Neural cell (in vitro differentiated cells): ENCODE measurements at regions not wholly inside any gene's neighbourhood (a gene's known extent, or its start where the extent isn't known, plus 50 kb on each side); places are given as distances from the start of the nearest gene placed in this dataset.

Experiments
- H2AFZ ChIP-seq: fragments of 200-600, 300-800 bp; sonication (generic), shearing (Covaris generic); 2 replicates; pipeline ENCODE4 v1.6.0; 2014; ENCODE audit warnings: low read depth, mild to moderate bottlenecking, antibody characterized with exemption, low read length, moderate library complexity
- H3F3A ChIP-seq: fragments of 200-600 bp; shearing (Covaris generic); 2 replicates; pipeline ENCODE4 v1.6.1; 2016; ENCODE audit warnings: mild to moderate bottlenecking, moderate library complexity, mixed read lengths, antibody characterized with exemption, low read length; ENCODE audit not compliant: insufficient read depth, poor library complexity, severe bottlenecking
- H3K27ac ChIP-seq: fragments of 200-600, 300-800 bp; sonication (generic), shearing (Covaris generic); 2 replicates; pipeline ENCODE4 v1.5.1; 2014; ENCODE audit warnings: mild to moderate bottlenecking, low read length, moderate library complexity
- H3K27me3 ChIP-seq: fragments of 300-800, 200-600 bp; sonication (generic), shearing (Covaris generic); 2 replicates; pipeline ENCODE4 v1.6.0; 2014; ENCODE audit warnings: mild to moderate bottlenecking, low read depth, low read length, moderate library complexity; ENCODE audit not compliant: insufficient read depth
- H3K36me3 ChIP-seq: fragments of 300-800, 200-600 bp; sonication (generic), shearing (Covaris generic); 2 replicates; pipeline ENCODE4 v1.5.1; 2014; ENCODE audit warnings: mild to moderate bottlenecking, antibody characterized with exemption, low read length, moderate library complexity; ENCODE audit not compliant: insufficient read depth
- H3K4me2 ChIP-seq: fragments of 300-800, 200-600 bp; sonication (generic), shearing (Covaris generic); 2 replicates; pipeline ENCODE4 v1.6.0; 2014; ENCODE audit warnings: mild to moderate bottlenecking, low read length
- H3K4me3 ChIP-seq: fragments of 300-800, 200-600 bp; sonication (generic), shearing (Covaris generic); 2 replicates; pipeline ENCODE4 v1.5.1; 2014; ENCODE audit warnings: mild to moderate bottlenecking, low read length, moderate library complexity
- H3K79me2 ChIP-seq: fragments of 200-600 bp; shearing (Covaris generic); replicated peaks from 2 replicates; pipeline ENCODE4 v1.6.0; 2014; ENCODE audit warnings: mild to moderate bottlenecking, low read length, moderate library complexity; ENCODE audit not compliant: insufficient read depth
- H3K9ac ChIP-seq: fragments of 300-800, 200-600 bp; sonication (generic), shearing (Covaris generic); 2 replicates; pipeline ENCODE4 v1.6.1; 2016; ENCODE audit warnings: mild to moderate bottlenecking, low read length, mixed read lengths
- H3K9me2 ChIP-seq: fragments of 200-600 bp; shearing (Covaris generic); 2 replicates; pipeline ENCODE4 v1.6.1; 2016; ENCODE audit warnings: mild to moderate bottlenecking, low read length, mixed read lengths; ENCODE audit not compliant: insufficient read depth
- H3K9me3 ChIP-seq: fragments of 200-600, 300-800 bp; sonication (generic), shearing (Covaris generic); 2 replicates; pipeline ENCODE4 v1.6.1; 2016; ENCODE audit warnings: mild to moderate bottlenecking, mixed run types, low read length, moderate library complexity, mixed read lengths
- H4K20me1 ChIP-seq: fragments of 200-600 bp; shearing (Covaris generic); 2 replicates; pipeline ENCODE4 v1.6.1; 2016; ENCODE audit warnings: mild to moderate bottlenecking, mixed run types; ENCODE audit not compliant: insufficient read depth
- CTCF ChIP-seq: fragments of 450-650 bp; IDR thresholded peaks from 2 replicates; pipeline ENCODE4 v1.5.1; 2014; ENCODE audit warnings: antibody characterized with exemption, mild to moderate bottlenecking, moderate library complexity; ENCODE audit not compliant: poor library complexity, severe bottlenecking
- EP300 ChIP-seq: fragments of 450-650 bp; conservative IDR thresholded peaks from 2 replicates; pipeline ENCODE4 v1.6.1; 2014; ENCODE audit warnings: antibody characterized with exemption, mild to moderate bottlenecking, moderate library complexity; ENCODE audit not compliant: poor library complexity, severe bottlenecking
- EZH2 ChIP-seq: fragments of 200-600, 300-800 bp; shearing (Covaris generic), sonication (generic); IDR thresholded peaks from 2 replicates; pipeline ENCODE4 v1.6.1; 2014; ENCODE audit warnings: antibody characterized with exemption, low read length, borderline replicate concordance, mild to moderate bottlenecking; ENCODE audit not compliant: insufficient read depth, poor library complexity, severe bottlenecking
- MXI1 ChIP-seq: fragments of 450-650 bp; conservative IDR thresholded peaks from 2 replicates; pipeline ENCODE4 v1.6.1; 2014; ENCODE audit warnings: antibody characterized with exemption, mild to moderate bottlenecking; ENCODE audit not compliant: poor library complexity, severe bottlenecking
- POLR2AphosphoS5 ChIP-seq: IDR thresholded peaks from 2 replicates; pipeline ENCODE4 v1.6.1; 2012
- RAD21 ChIP-seq: fragments of 450-650 bp; conservative IDR thresholded peaks from 2 replicates; pipeline ENCODE4 v1.6.1; 2014; ENCODE audit warnings: antibody characterized with exemption, mild to moderate bottlenecking, moderate library complexity
- REST ChIP-seq: IDR thresholded peaks from 2 replicates; pipeline ENCODE4 v1.6.1; 2012; ENCODE audit warnings: borderline replicate concordance
- SMC3 ChIP-seq: fragments of 450-650 bp; conservative IDR thresholded peaks from 2 replicates; pipeline ENCODE4 v1.6.1; 2014; ENCODE audit warnings: antibody characterized with exemption, mild to moderate bottlenecking, moderate library complexity; ENCODE audit not compliant: poor library complexity
- TAF1 ChIP-seq: IDR thresholded peaks from 2 replicates; pipeline ENCODE4 v1.6.1; 2012; ENCODE audit warnings: low read depth

GRCh38 chr17:5669191-5669590 is 84.9 kb upstream of the NLRP1 start:
- H3K79me2 ChIP-seq: no peaks in the 10 kb centered on the region
- TF ChIP-seq POLR2AphosphoS5 (no peak), SMC3 (no peak), REST (no peak), RAD21 (no peak), EP300 (no peak), MXI1 (no peak), CTCF (no peak), EZH2 (no peak), TAF1 (no peak)
- no peak overlapping the region for H3K4me3 ChIP-seq
- no peaks in the 10 kb centered on the region for H3K36me3 ChIP-seq
- no peaks in the 10 kb centered on the region for H3F3A ChIP-seq
- H3K4me2 ChIP-seq: no peak overlapping the region
- no peaks in the 10 kb centered on the region for H3K9me2 ChIP-seq
- no peaks in the 10 kb centered on the region for H3K27me3 ChIP-seq
- H3K27ac ChIP-seq: no peak overlapping the region
- no peaks in the 10 kb centered on the region for H3K9me3 ChIP-seq
- H4K20me1 ChIP-seq: no peaks in the 10 kb centered on the region
- H2AFZ ChIP-seq: no peak overlapping the region
- H3K9ac ChIP-seq: no peak overlapping the region

GRCh38 chr17:5672141-5672540 is 87.8 kb upstream of the NLRP1 start:
- H3K4me2 ChIP-seq: no peak overlapping the region
- H3K79me2 ChIP-seq: no peaks in the 10 kb centered on the region
- H3F3A ChIP-seq: no peaks in the 10 kb centered on the region
- no peaks in the 10 kb centered on the region for H3K9me3 ChIP-seq
- H3K9ac ChIP-seq: no peak overlapping the region
- H3K27ac ChIP-seq: no peak overlapping the region
- no peaks in the 10 kb centered on the region for H4K20me1 ChIP-seq
- no peak overlapping the region for H3K4me3 ChIP-seq
- H3K9me2 ChIP-seq: no peaks in the 10 kb centered on the region
- H2AFZ ChIP-seq: no peak overlapping the region
- H3K27me3 ChIP-seq: no peaks in the 10 kb centered on the region
- no peaks in the 10 kb centered on the region for H3K36me3 ChIP-seq
- TF ChIP-seq RAD21: no peak
- no peak for TF ChIP-seq REST
- TF ChIP-seq SMC3: no peak
- TF ChIP-seq MXI1: no peak
- no peak for TF ChIP-seq EZH2
- no peak for TF ChIP-seq CTCF
- TF ChIP-seq EP300: no peak
- no peak for TF ChIP-seq POLR2AphosphoS5
- TF ChIP-seq TAF1: no peak
